HepG2 (cell line): ENCODE measurements at regions not wholly inside any gene's neighbourhood (a gene's known extent, or its start where the extent isn't known, plus 50 kb on each side); places are given as distances from the start of the nearest gene placed in this dataset.

Experiments
- AGO2 ChIP-seq: fragments of 200-400 bp; formaldehyde crosslinking; optimal IDR thresholded peaks from 2 replicates; pipeline ENCODE3; 2017; ENCODE audit warnings: mild to moderate bottlenecking, low read depth, low read length, moderate library complexity
- FOXA1 ChIP-seq, 2 experiments: fragments of 450-650 bp in 1 of 2; sonication (generic) in 1 of 2; formaldehyde crosslinking in 1 of 2; IDR thresholded peaks; 2 replicates each; pipeline versions ENCODE4 v1.4.0 to v1.6.1; 2016 to 2020; ENCODE audit warnings: missing genetic modification reagents in 1 of 2
- GPBP1L1 ChIP-seq: sonication (generic); formaldehyde crosslinking; IDR thresholded peaks from 2 replicates; pipeline ENCODE4 v1.5.0; 2020; ENCODE audit warnings: mild to moderate bottlenecking, missing genetic modification reagents
- JUND ChIP-seq: sonication (generic); formaldehyde crosslinking; IDR thresholded peaks from 2 replicates; pipeline ENCODE4 v1.8.0; 2022; ENCODE audit warnings: mild to moderate bottlenecking, missing genetic modification reagents
- KLF12 ChIP-seq: sonication (generic); formaldehyde crosslinking; IDR thresholded peaks from 2 replicates; pipeline ENCODE4 v1.4.0; 2020; ENCODE audit warnings: missing genetic modification reagents, borderline replicate concordance
- NFIB ChIP-seq: sonication (generic); formaldehyde crosslinking; IDR thresholded peaks from 2 replicates; pipeline ENCODE4 v1.9.0; 2021; ENCODE audit warnings: missing genetic modification reagents, mild to moderate bottlenecking, borderline replicate concordance
- NR2F6 ChIP-seq, 2 experiments: IDR thresholded peaks; 2 replicates each; pipeline ENCODE4 v1.6.1; 2016; ENCODE audit warnings: antibody characterized with exemption in 1 of 2, mild to moderate bottlenecking in 1 of 2
- PHF5A ChIP-seq: IDR thresholded peaks from one replicate; pipeline ENCODE4 v1.6.1; 2018; ENCODE audit warnings: low read depth, missing genetic modification reagents; ENCODE audit not compliant: unreplicated experiment
- POGZ ChIP-seq: sonication (generic); formaldehyde crosslinking; IDR thresholded peaks from 2 replicates; pipeline ENCODE4 v1.4.0; 2020; ENCODE audit warnings: mild to moderate bottlenecking, missing genetic modification reagents
- SP2 ChIP-seq: sonication (generic); formaldehyde crosslinking; IDR thresholded peaks from 2 replicates; pipeline ENCODE4 v1.5.1; 2020; ENCODE audit warnings: mild to moderate bottlenecking, missing genetic modification reagents
- SP5 ChIP-seq: IDR thresholded peaks from 2 replicates; pipeline ENCODE4 v1.6.1; 2016; ENCODE audit warnings: low read depth, borderline replicate concordance
- ZNF121 ChIP-seq: sonication (generic); formaldehyde crosslinking; IDR thresholded peaks from 2 replicates; pipeline ENCODE4 v1.5.0; 2020; ENCODE audit warnings: mild to moderate bottlenecking, missing genetic modification reagents
- ZNF501 ChIP-seq: sonication (generic); formaldehyde crosslinking; IDR thresholded peaks from 2 replicates; pipeline ENCODE4 v1.5.1; 2020; ENCODE audit warnings: mild to moderate bottlenecking, moderate library complexity, missing genetic modification reagents
- ZNF556 ChIP-seq: sonication (generic); formaldehyde crosslinking; IDR thresholded peaks from 2 replicates; pipeline ENCODE4 v1.4.0; 2020; ENCODE audit warnings: mild to moderate bottlenecking, missing genetic modification reagents, borderline replicate concordance
- ZNF646 ChIP-seq: sonication (generic); formaldehyde crosslinking; IDR thresholded peaks from 2 replicates; pipeline ENCODE4 v1.9.0; 2021; ENCODE audit warnings: mild to moderate bottlenecking, missing genetic modification reagents
- ZNF780A ChIP-seq: sonication (generic); formaldehyde crosslinking; IDR thresholded peaks from 2 replicates; pipeline ENCODE4 v1.8.0; 2022; ENCODE audit warnings: mild to moderate bottlenecking, missing genetic modification reagents, moderate library complexity
- TF ChIP-seq, protein P1 (sequence below): sonication (generic); formaldehyde crosslinking; IDR thresholded peaks from 2 replicates; pipeline ENCODE4 v1.4.0; 2020; ENCODE audit warnings: missing genetic modification reagents

- no peak for TF ChIP-seq GPBP1L1
- no peak for TF ChIP-seq ZNF121
- no peak for TF ChIP-seq ZNF501 (CRISPR knock-in tag)
- TF ChIP-seq POGZ (CRISPR knock-in tag) = 0 out of 2 replicates have a peak, but pooled peaks have one; percentile 26
- TF ChIP-seq ZNF780A = no peak
- 0 out of 2 replicates have a peak, but pooled peaks have one; percentile 25 for TF ChIP-seq JUND (CRISPR knock-in tag)
- TF ChIP-seq SP2 = no peak
- peak; percentile 78 for TF ChIP-seq NR2F6 (IDR thresholded peaks at IDR 0.05)
- peak; percentile 89 for TF ChIP-seq NR2F6 (CRISPR knock-in tag; IDR thresholded peaks at IDR 0.05)
- peak; percentile 75 for TF ChIP-seq SP5 (CRISPR knock-in tag)
- TF ChIP-seq AGO2 = no peak
- TF ChIP-seq FOXA1 (IDR thresholded peaks at IDR 0.05) = no peak
- peak; percentile 85 for TF ChIP-seq FOXA1 (CRISPR knock-in tag; IDR thresholded peaks at IDR 0.05)
- TF ChIP-seq PHF5A (CRISPR knock-in tag) = no peak
- peak; percentile 64 for TF ChIP-seq ZNF646 (CRISPR knock-in tag)
- no peak for TF ChIP-seq NFIB (CRISPR knock-in tag)
- TF ChIP-seq, protein P1, sequence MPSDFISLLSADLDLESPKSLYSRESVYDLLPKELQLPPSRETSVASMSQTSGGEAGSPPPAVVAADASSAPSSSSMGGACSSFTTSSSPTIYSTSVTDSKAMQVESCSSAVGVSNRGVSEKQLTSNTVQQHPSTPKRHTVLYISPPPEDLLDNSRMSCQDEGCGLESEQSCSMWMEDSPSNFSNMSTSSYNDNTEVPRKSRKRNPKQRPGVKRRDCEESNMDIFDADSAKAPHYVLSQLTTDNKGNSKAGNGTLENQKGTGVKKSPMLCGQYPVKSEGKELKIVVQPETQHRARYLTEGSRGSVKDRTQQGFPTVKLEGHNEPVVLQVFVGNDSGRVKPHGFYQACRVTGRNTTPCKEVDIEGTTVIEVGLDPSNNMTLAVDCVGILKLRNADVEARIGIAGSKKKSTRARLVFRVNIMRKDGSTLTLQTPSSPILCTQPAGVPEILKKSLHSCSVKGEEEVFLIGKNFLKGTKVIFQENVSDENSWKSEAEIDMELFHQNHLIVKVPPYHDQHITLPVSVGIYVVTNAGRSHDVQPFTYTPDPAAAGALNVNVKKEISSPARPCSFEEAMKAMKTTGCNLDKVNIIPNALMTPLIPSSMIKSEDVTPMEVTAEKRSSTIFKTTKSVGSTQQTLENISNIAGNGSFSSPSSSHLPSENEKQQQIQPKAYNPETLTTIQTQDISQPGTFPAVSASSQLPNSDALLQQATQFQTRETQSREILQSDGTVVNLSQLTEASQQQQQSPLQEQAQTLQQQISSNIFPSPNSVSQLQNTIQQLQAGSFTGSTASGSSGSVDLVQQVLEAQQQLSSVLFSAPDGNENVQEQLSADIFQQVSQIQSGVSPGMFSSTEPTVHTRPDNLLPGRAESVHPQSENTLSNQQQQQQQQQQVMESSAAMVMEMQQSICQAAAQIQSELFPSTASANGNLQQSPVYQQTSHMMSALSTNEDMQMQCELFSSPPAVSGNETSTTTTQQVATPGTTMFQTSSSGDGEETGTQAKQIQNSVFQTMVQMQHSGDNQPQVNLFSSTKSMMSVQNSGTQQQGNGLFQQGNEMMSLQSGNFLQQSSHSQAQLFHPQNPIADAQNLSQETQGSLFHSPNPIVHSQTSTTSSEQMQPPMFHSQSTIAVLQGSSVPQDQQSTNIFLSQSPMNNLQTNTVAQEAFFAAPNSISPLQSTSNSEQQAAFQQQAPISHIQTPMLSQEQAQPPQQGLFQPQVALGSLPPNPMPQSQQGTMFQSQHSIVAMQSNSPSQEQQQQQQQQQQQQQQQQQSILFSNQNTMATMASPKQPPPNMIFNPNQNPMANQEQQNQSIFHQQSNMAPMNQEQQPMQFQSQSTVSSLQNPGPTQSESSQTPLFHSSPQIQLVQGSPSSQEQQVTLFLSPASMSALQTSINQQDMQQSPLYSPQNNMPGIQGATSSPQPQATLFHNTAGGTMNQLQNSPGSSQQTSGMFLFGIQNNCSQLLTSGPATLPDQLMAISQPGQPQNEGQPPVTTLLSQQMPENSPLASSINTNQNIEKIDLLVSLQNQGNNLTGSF (CRISPR knock-in tag) = no peak
- 0 out of 2 replicates have a peak, but pooled peaks have one; percentile 55 for TF ChIP-seq ZNF556 (CRISPR knock-in tag)
- no peak for TF ChIP-seq KLF12 (CRISPR knock-in tag)
Observed at GRCh38 chr2:3044587-3045317, 332.9 kb downstream of the EIPR1 start (continued).
